Stimulated activated CD8-positive, alpha-beta memory T cell treated with anti-CD3 and anti-CD28 coated beads, Interleukin-2, amount 100 ng/mL, for 48 hours (primary cell): ENCODE measurements at regions not wholly inside any gene's neighbourhood (a gene's known extent, or its start where the extent isn't known, plus 50 kb on each side); places are given as distances from the start of the nearest gene placed in this dataset.

ENCODE experiments used
- DNase-seq, 2 donors: peaks; one replicate each; pipeline ENCODE4 v3.0.0-alpha.2; 2020; ENCODE audit warnings: low read depth in 2 of 2

GRCh38 chr20:17794400-17794799 is 94.6 kb downstream of the BANF2 start:
- DNase-seq: no peak

GRCh38 chr20:17793986-17794385 is 94.2 kb downstream of the BANF2 start:
- DNase-seq: no peak

GRCh38 chr20:17790296-17790695 is 90.5 kb downstream of the BANF2 start:
- DNase-seq: no peak

- no peak for DNase-seq
Observed at GRCh38 chr20:17787816-17788215, 88.0 kb downstream of the BANF2 start.

- DNase-seq: no peak
Observed at GRCh38 chr20:17786221-17786718, 86.5 kb downstream of the BANF2 start.
